GM10266 (cell line): ENCODE measurements at regions not wholly inside any gene's neighbourhood (a gene's known extent, or its start where the extent isn't known, plus 50 kb on each side); places are given as distances from the start of the nearest gene placed in this dataset.

ENCODE experiments used
- DNase-seq: peaks from one replicate; pipeline ENCODE4 v3.0.0; 2012; ENCODE audit errors: extremely low spot score
- TF ChIP-seq, protein P1 (sequence below): IDR thresholded peaks from 2 replicates; pipeline ENCODE4 v1.5.1; 2012; ENCODE audit warnings: mild to moderate bottlenecking, low read depth; ENCODE audit not compliant: control insufficient read depth, insufficient read depth; ENCODE audit errors: missing control alignments

DNA sequence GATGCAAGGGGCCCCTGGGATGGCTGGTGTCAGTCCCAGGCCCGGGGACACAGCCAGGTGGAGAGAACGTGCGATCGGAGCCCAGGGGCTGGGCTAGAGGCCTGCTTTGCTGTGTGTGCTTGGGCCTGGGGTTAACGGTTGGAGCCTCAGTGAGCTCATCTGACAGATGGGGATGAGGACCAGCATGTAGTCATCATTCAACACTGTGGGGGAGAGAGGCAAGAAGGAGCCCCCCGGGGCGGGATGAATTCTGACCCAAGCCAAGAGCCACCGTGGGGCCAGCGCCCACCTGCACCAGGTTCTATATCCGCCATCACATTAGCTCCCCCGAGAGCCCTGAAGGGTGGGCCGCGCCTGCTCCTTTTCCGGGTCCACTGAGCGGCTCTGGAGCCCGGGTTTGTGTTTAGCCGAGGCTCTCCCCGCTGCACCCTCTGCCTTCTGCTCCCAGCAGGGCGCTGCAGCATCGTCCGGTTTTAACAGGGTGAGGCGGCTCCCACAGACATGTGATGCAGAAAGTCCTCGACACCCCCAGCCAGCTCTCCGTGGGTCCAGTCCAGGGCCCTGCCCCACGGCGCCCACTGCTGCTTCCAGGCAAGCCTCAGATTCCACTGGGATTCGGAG, 365.7 kb downstream of the SEC14L1 start:
- no peak for DNase-seq
- TF ChIP-seq, protein P1, sequence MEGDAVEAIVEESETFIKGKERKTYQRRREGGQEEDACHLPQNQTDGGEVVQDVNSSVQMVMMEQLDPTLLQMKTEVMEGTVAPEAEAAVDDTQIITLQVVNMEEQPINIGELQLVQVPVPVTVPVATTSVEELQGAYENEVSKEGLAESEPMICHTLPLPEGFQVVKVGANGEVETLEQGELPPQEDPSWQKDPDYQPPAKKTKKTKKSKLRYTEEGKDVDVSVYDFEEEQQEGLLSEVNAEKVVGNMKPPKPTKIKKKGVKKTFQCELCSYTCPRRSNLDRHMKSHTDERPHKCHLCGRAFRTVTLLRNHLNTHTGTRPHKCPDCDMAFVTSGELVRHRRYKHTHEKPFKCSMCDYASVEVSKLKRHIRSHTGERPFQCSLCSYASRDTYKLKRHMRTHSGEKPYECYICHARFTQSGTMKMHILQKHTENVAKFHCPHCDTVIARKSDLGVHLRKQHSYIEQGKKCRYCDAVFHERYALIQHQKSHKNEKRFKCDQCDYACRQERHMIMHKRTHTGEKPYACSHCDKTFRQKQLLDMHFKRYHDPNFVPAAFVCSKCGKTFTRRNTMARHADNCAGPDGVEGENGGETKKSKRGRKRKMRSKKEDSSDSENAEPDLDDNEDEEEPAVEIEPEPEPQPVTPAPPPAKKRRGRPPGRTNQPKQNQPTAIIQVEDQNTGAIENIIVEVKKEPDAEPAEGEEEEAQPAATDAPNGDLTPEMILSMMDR: no peak

DNA sequence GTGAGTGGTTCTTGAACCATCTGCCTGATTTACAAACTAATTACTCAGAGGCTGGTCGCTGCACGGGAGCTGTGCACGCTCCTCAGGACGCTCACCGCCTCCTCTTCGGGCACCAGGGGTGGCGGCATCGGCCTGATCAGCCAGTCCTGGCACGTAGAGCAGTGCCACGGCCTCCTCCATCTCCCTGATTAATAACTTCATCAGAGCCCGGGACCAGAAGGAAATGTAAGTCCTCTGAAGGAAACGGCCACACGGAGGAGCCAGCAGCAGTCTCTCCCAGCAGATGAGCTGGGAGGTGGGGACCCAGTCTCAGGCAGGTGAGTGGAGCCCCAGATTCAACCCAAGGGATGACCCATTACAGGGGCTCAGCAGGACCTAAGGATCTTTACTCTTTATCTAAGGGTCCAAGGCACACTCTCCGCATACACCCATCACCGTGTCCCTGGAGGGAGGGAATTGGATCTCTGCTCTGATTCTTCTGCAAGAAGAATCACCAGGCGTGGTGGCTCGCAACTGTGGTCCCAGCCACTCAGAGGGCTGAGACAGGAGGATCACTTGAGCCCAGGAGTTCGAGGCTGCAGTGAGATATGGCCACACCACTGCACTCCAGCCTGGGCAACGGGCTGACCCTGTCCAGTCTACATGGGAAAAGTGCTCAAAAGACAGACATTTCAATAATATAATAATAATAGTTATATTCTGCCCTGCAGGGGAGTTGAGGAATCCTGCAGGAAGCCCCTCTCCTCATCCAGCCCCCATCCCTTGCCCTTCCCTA, 366.5 kb downstream of the SEC14L1 start:
- TF ChIP-seq, protein P1: no peak
- DNase-seq: no peak

DNA sequence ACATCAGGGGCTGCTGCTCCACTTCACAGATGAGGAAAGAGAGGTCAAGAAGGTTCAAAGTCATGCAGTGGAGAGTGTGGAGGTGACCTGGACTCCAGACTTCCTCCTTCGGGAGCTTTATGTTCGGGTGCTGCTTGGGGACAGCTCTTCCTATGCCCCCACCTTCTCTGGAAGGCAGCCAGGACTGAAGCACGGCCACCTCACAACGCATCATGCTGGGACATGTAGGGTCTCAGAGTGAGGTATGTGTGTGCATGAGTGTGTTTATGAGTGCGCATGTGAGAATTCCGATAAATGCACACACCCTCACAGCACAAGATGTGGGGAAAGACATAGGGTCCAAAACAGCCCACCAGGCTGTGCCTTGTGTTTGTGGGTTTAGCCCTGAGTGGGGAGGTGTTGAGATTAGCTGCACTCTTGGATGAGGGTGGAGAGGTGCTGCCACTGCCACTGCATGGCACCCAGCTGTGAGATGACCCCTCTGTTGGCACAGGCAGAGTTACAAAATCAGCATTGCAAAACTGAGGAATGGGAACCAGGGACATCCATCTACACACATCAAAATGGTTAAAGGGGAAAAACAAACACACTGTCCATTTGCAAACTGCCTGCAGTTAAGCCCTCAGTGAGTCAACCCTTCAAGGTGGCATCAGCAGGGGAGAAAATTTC, 367.4 kb downstream of the SEC14L1 start:
- TF ChIP-seq, protein P1: no peak
- DNase-seq: no peak

DNA sequence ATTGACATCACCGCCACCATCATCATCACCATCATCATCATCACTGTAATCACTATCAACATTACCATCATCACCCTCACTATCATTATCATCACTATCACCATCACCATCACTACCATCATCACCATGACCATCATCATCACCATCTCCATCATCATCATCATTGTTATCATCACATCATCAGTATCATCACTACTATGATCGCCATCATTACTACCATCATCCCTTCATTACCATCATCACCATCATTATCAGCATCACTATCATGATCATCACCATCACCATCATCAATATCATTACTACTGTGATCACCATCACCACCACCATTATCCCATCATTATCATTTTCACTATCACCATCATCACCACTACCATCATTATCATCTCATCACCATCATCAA, 368.3 kb downstream of the SEC14L1 start:
- DNase-seq: no peak
- TF ChIP-seq, protein P1: no peak

DNA sequence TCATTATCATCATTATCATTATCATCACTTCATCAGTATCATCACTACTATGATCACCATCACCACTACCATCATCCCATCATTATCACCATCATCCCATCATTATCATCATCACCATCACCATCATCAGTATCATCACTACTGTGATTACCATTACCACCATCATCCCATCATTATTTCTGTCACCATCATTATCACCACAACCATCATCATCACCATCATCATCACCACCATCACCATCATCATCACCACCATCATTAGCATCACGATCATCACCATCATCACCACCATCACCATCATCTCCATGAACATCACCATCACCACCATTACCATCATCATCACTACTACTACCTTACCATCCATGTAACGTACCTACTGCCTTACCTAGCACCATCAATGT, 368.8 kb downstream of the SEC14L1 start:
- TF ChIP-seq, protein P1: no peak

DNA sequence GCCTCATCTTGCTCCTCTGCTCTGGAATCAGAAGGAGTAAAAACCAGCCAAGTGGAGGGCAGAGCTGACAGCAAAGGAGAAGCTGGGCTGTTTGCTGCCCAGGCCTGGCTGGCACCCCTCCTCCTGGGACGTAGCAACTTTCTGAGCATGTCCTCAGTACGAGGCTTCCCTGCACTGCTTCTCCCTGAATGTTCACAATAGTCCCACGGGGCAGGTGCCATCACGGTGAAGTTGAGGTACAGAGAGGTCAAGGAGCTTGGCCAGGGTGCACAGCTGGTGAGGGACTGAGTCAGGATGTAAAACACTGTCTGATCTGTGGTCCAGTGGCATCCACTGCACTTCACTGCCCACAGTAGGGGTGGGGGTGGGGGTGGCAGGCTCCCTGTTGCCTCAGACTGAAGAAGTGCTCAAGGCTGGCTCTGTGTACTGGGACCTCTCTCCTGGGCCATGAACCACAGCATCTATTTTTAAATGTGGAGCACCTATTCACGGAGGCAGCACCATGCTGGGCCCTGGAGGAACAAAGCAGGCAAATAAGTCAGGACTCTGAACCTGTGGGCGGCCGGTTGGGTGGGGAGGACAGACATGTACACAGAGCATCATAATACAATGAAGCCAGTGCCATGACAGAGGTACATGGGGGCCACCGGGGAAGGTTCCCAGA, 369.5 kb downstream of the SEC14L1 start:
- TF ChIP-seq, protein P1: no peak
- DNase-seq: no peak

More for the DNA sequence above, 368.8 kb downstream of the SEC14L1 start:
- no peak for DNase-seq
